ENCODE measurements at regions not wholly inside any gene's neighbourhood (a gene's known extent, or its start where the extent isn't known, plus 50 kb on each side); places are given as distances from the start of the nearest gene placed in this dataset.

GRCh38 chr10:44036425-44036824 lies 348.5 kb downstream of the CXCL12 start:
- no peak for DNase-seq (ENCODE audit: low read depth)
- H3K4me3 ChIP-seq (ENCODE audit: control insufficient read depth, low read depth, low read length): no peak overlapping the region
- TF ChIP-seq CTCF (IDR thresholded peaks at IDR 0.05; ENCODE audit: control insufficient read depth, insufficient read depth, low read depth, low read length, missing control alignments): no peak

GRCh38 chr10:44035474-44036197 lies 349.3 kb downstream of the CXCL12 start:
- DNase-seq (ENCODE audit: low read depth): no peak
- no peak overlapping the region for H3K4me3 ChIP-seq (ENCODE audit: control insufficient read depth, low read depth, low read length)
- TF ChIP-seq CTCF (IDR thresholded peaks at IDR 0.05; ENCODE audit: control insufficient read depth, insufficient read depth, low read depth, low read length, missing control alignments): no peak

- no peak for DNase-seq (ENCODE audit: low read depth)
- no peak overlapping the region for H3K4me3 ChIP-seq (ENCODE audit: control insufficient read depth, low read depth, low read length)
- no peak for TF ChIP-seq CTCF (IDR thresholded peaks at IDR 0.05; ENCODE audit: control insufficient read depth, insufficient read depth, low read depth, low read length, missing control alignments)
Observed at GRCh38 chr10:44034946-44035345, 350.0 kb downstream of the CXCL12 start.

- DNase-seq (ENCODE audit: low read depth): peak; percentile 71
- H3K4me3 ChIP-seq (ENCODE audit: control insufficient read depth, low read depth, low read length): no peak overlapping the region
- no peak for TF ChIP-seq CTCF (IDR thresholded peaks at IDR 0.05; ENCODE audit: control insufficient read depth, insufficient read depth, low read depth, low read length, missing control alignments)
Observed at GRCh38 chr10:44033008-44033407, 351.9 kb downstream of the CXCL12 start.

GRCh38 chr10:44032216-44032615 lies 352.7 kb downstream of the CXCL12 start:
- TF ChIP-seq CTCF (IDR thresholded peaks at IDR 0.05; ENCODE audit: control insufficient read depth, insufficient read depth, low read depth, low read length, missing control alignments): no peak
- DNase-seq (ENCODE audit: low read depth): peak; percentile 82
- no peak overlapping the region for H3K4me3 ChIP-seq (ENCODE audit: control insufficient read depth, low read depth, low read length)

GRCh38 chr10:44030738-44031137 lies 354.2 kb downstream of the CXCL12 start:
- TF ChIP-seq CTCF (IDR thresholded peaks at IDR 0.05; ENCODE audit: control insufficient read depth, insufficient read depth, low read depth, low read length, missing control alignments): no peak
- no peak for DNase-seq (ENCODE audit: low read depth)
- H3K4me3 ChIP-seq (ENCODE audit: control insufficient read depth, low read depth, low read length): no peak overlapping the region
